Neural cell (in vitro differentiated cells): ENCODE measurements at regions not wholly inside any gene's neighbourhood (a gene's known extent, or its start where the extent isn't known, plus 50 kb on each side); places are given as distances from the start of the nearest gene placed in this dataset.

Experiments used
- H2AFZ ChIP-seq: fragments of 200-600, 300-800 bp; sonication (generic), shearing (Covaris generic); 2 replicates; pipeline ENCODE4 v1.6.0; 2014; ENCODE audit warnings: low read depth, mild to moderate bottlenecking, antibody characterized with exemption, low read length, moderate library complexity
- H3F3A ChIP-seq: fragments of 200-600 bp; shearing (Covaris generic); 2 replicates; pipeline ENCODE4 v1.6.1; 2016; ENCODE audit warnings: mild to moderate bottlenecking, moderate library complexity, mixed read lengths, antibody characterized with exemption, low read length; ENCODE audit not compliant: insufficient read depth, poor library complexity, severe bottlenecking
- H3K27ac ChIP-seq: fragments of 200-600, 300-800 bp; sonication (generic), shearing (Covaris generic); 2 replicates; pipeline ENCODE4 v1.5.1; 2014; ENCODE audit warnings: mild to moderate bottlenecking, low read length, moderate library complexity
- H3K27me3 ChIP-seq: fragments of 300-800, 200-600 bp; sonication (generic), shearing (Covaris generic); 2 replicates; pipeline ENCODE4 v1.6.0; 2014; ENCODE audit warnings: mild to moderate bottlenecking, low read depth, low read length, moderate library complexity; ENCODE audit not compliant: insufficient read depth
- H3K36me3 ChIP-seq: fragments of 300-800, 200-600 bp; sonication (generic), shearing (Covaris generic); 2 replicates; pipeline ENCODE4 v1.5.1; 2014; ENCODE audit warnings: mild to moderate bottlenecking, antibody characterized with exemption, low read length, moderate library complexity; ENCODE audit not compliant: insufficient read depth
- H3K4me2 ChIP-seq: fragments of 300-800, 200-600 bp; sonication (generic), shearing (Covaris generic); 2 replicates; pipeline ENCODE4 v1.6.0; 2014; ENCODE audit warnings: mild to moderate bottlenecking, low read length
- H3K4me3 ChIP-seq: fragments of 300-800, 200-600 bp; sonication (generic), shearing (Covaris generic); 2 replicates; pipeline ENCODE4 v1.5.1; 2014; ENCODE audit warnings: mild to moderate bottlenecking, low read length, moderate library complexity
- H3K79me2 ChIP-seq: fragments of 200-600 bp; shearing (Covaris generic); replicated peaks from 2 replicates; pipeline ENCODE4 v1.6.0; 2014; ENCODE audit warnings: mild to moderate bottlenecking, low read length, moderate library complexity; ENCODE audit not compliant: insufficient read depth
- H3K9ac ChIP-seq: fragments of 300-800, 200-600 bp; sonication (generic), shearing (Covaris generic); 2 replicates; pipeline ENCODE4 v1.6.1; 2016; ENCODE audit warnings: mild to moderate bottlenecking, low read length, mixed read lengths
- H3K9me2 ChIP-seq: fragments of 200-600 bp; shearing (Covaris generic); 2 replicates; pipeline ENCODE4 v1.6.1; 2016; ENCODE audit warnings: mild to moderate bottlenecking, low read length, mixed read lengths; ENCODE audit not compliant: insufficient read depth
- H3K9me3 ChIP-seq: fragments of 200-600, 300-800 bp; sonication (generic), shearing (Covaris generic); 2 replicates; pipeline ENCODE4 v1.6.1; 2016; ENCODE audit warnings: mild to moderate bottlenecking, mixed run types, low read length, moderate library complexity, mixed read lengths
- H4K20me1 ChIP-seq: fragments of 200-600 bp; shearing (Covaris generic); 2 replicates; pipeline ENCODE4 v1.6.1; 2016; ENCODE audit warnings: mild to moderate bottlenecking, mixed run types; ENCODE audit not compliant: insufficient read depth
- CTCF ChIP-seq: fragments of 450-650 bp; IDR thresholded peaks from 2 replicates; pipeline ENCODE4 v1.5.1; 2014; ENCODE audit warnings: antibody characterized with exemption, mild to moderate bottlenecking, moderate library complexity; ENCODE audit not compliant: poor library complexity, severe bottlenecking
- EP300 ChIP-seq: fragments of 450-650 bp; conservative IDR thresholded peaks from 2 replicates; pipeline ENCODE4 v1.6.1; 2014; ENCODE audit warnings: antibody characterized with exemption, mild to moderate bottlenecking, moderate library complexity; ENCODE audit not compliant: poor library complexity, severe bottlenecking
- EZH2 ChIP-seq: fragments of 200-600, 300-800 bp; shearing (Covaris generic), sonication (generic); IDR thresholded peaks from 2 replicates; pipeline ENCODE4 v1.6.1; 2014; ENCODE audit warnings: antibody characterized with exemption, low read length, borderline replicate concordance, mild to moderate bottlenecking; ENCODE audit not compliant: insufficient read depth, poor library complexity, severe bottlenecking
- MXI1 ChIP-seq: fragments of 450-650 bp; conservative IDR thresholded peaks from 2 replicates; pipeline ENCODE4 v1.6.1; 2014; ENCODE audit warnings: antibody characterized with exemption, mild to moderate bottlenecking; ENCODE audit not compliant: poor library complexity, severe bottlenecking
- POLR2AphosphoS5 ChIP-seq: IDR thresholded peaks from 2 replicates; pipeline ENCODE4 v1.6.1; 2012
- RAD21 ChIP-seq: fragments of 450-650 bp; conservative IDR thresholded peaks from 2 replicates; pipeline ENCODE4 v1.6.1; 2014; ENCODE audit warnings: antibody characterized with exemption, mild to moderate bottlenecking, moderate library complexity
- SMC3 ChIP-seq: fragments of 450-650 bp; conservative IDR thresholded peaks from 2 replicates; pipeline ENCODE4 v1.6.1; 2014; ENCODE audit warnings: antibody characterized with exemption, mild to moderate bottlenecking, moderate library complexity; ENCODE audit not compliant: poor library complexity
- TAF1 ChIP-seq: IDR thresholded peaks from 2 replicates; pipeline ENCODE4 v1.6.1; 2012; ENCODE audit warnings: low read depth
- TF ChIP-seq, protein P1 (sequence below): IDR thresholded peaks from 2 replicates; pipeline ENCODE4 v1.6.1; 2012; ENCODE audit warnings: borderline replicate concordance

- Histone ChIP-seq H3K9ac (no peak overlapping the region), H3K27me3 (no peaks in the 10 kb centered on the region), H2AFZ (no peak overlapping the region), H3F3A (no peaks in the 10 kb centered on the region), H4K20me1 (no peaks in the 10 kb centered on the region), H3K4me2 (no peak overlapping the region), H3K9me2 (no peaks in the 10 kb centered on the region), H3K9me3 (no peaks in the 10 kb centered on the region), H3K27ac (no peak overlapping the region), H3K4me3 (no peak overlapping the region), H3K79me2 (no peaks in the 10 kb centered on the region), H3K36me3 (no peaks in the 10 kb centered on the region)
- no peak for TF ChIP-seq CTCF
- no peak for TF ChIP-seq SMC3
- TF ChIP-seq POLR2AphosphoS5, result no peak
- TF ChIP-seq, protein P1, sequence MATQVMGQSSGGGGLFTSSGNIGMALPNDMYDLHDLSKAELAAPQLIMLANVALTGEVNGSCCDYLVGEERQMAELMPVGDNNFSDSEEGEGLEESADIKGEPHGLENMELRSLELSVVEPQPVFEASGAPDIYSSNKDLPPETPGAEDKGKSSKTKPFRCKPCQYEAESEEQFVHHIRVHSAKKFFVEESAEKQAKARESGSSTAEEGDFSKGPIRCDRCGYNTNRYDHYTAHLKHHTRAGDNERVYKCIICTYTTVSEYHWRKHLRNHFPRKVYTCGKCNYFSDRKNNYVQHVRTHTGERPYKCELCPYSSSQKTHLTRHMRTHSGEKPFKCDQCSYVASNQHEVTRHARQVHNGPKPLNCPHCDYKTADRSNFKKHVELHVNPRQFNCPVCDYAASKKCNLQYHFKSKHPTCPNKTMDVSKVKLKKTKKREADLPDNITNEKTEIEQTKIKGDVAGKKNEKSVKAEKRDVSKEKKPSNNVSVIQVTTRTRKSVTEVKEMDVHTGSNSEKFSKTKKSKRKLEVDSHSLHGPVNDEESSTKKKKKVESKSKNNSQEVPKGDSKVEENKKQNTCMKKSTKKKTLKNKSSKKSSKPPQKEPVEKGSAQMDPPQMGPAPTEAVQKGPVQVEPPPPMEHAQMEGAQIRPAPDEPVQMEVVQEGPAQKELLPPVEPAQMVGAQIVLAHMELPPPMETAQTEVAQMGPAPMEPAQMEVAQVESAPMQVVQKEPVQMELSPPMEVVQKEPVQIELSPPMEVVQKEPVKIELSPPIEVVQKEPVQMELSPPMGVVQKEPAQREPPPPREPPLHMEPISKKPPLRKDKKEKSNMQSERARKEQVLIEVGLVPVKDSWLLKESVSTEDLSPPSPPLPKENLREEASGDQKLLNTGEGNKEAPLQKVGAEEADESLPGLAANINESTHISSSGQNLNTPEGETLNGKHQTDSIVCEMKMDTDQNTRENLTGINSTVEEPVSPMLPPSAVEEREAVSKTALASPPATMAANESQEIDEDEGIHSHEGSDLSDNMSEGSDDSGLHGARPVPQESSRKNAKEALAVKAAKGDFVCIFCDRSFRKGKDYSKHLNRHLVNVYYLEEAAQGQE, result no peak
- TF ChIP-seq MXI1, result no peak
- TF ChIP-seq TAF1, result no peak
- no peak for TF ChIP-seq EZH2
- no peak for TF ChIP-seq EP300
- TF ChIP-seq RAD21, result no peak
Observed at GRCh38 chr9:109859447-109859846, 79.4 kb downstream of the PALM2AKAP2 start.

GRCh38 chr9:109860521-109860920 lies 80.5 kb downstream of the PALM2AKAP2 start:
- no peaks in the 10 kb centered on the region for H3K79me2 ChIP-seq
- no peak overlapping the region for H3K4me2 ChIP-seq
- no peaks in the 10 kb centered on the region for H3K9me2 ChIP-seq
- H3K36me3 ChIP-seq, result no peaks in the 10 kb centered on the region
- no peak overlapping the region for H2AFZ ChIP-seq
- H3K9ac ChIP-seq, result no peak overlapping the region
- no peaks in the 10 kb centered on the region for H3K27me3 ChIP-seq
- no peaks in the 10 kb centered on the region for H3K9me3 ChIP-seq
- no peak overlapping the region for H3K27ac ChIP-seq
- H3F3A ChIP-seq, result no peaks in the 10 kb centered on the region
- H4K20me1 ChIP-seq, result no peaks in the 10 kb centered on the region
- no peak overlapping the region for H3K4me3 ChIP-seq
- no peak for TF ChIP-seq SMC3
- TF ChIP-seq, protein P1, result no peak
- TF ChIP-seq CTCF, result no peak
- TF ChIP-seq EP300, result no peak
- no peak for TF ChIP-seq EZH2
- no peak for TF ChIP-seq POLR2AphosphoS5
- TF ChIP-seq TAF1, result no peak
- TF ChIP-seq RAD21, result no peak
- TF ChIP-seq MXI1, result no peak
